ENCODE measurements at regions not wholly inside any gene's neighbourhood (a gene's known extent, or its start where the extent isn't known, plus 50 kb on each side); places are given as distances from the start of the nearest gene placed in this dataset.

DNA sequence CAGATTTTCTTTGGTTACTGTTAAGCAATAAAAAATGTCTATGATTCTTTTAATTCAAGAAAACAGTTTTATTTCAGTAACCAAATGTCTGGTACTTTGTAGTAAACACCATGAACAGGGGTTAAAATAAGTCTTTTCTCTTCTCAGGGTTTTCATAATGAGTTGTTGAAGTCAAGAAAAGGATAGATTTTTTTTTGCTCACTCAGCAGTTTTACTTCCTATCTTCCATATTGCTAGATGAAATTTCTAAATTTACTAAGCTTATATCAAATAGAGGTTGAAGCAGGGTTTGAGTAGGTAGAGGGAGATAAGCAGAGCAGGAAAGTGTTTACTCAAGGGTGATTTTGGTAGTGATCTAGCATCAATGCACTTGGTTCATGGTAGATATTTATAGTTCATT is 1031.3 kb downstream of the C4orf33 start:
- TF ChIP-seq, protein P1, sequence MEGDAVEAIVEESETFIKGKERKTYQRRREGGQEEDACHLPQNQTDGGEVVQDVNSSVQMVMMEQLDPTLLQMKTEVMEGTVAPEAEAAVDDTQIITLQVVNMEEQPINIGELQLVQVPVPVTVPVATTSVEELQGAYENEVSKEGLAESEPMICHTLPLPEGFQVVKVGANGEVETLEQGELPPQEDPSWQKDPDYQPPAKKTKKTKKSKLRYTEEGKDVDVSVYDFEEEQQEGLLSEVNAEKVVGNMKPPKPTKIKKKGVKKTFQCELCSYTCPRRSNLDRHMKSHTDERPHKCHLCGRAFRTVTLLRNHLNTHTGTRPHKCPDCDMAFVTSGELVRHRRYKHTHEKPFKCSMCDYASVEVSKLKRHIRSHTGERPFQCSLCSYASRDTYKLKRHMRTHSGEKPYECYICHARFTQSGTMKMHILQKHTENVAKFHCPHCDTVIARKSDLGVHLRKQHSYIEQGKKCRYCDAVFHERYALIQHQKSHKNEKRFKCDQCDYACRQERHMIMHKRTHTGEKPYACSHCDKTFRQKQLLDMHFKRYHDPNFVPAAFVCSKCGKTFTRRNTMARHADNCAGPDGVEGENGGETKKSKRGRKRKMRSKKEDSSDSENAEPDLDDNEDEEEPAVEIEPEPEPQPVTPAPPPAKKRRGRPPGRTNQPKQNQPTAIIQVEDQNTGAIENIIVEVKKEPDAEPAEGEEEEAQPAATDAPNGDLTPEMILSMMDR (IDR thresholded peaks at IDR 0.05; ENCODE audit: borderline replicate concordance, extremely low read depth, low read length, poor library complexity, severe bottlenecking), result no peak
- no peak for TF ChIP-seq EZH2 (IDR thresholded peaks at IDR 0.05; ENCODE audit: borderline replicate concordance, low read depth, low read length, severe bottlenecking)

Measured in DND-41 (cell line).